GM12878 (cell line): ENCODE measurements at regions not wholly inside any gene's neighbourhood (a gene's known extent, or its start where the extent isn't known, plus 50 kb on each side); places are given as distances from the start of the nearest gene placed in this dataset.

ENCODE experiments used
- ATAC-seq: fragments of 200-7000 bp; cut with Tn5 transposase; 3 replicates; pipeline ENCODE4 v1.9.1; 2020; ENCODE audit warnings: mild to moderate bottlenecking, moderate library complexity
- BruUV-seq: library from RNA; stranded (reverse); fragments of 400-500 nt; replicated peaks from 2 replicates; lab custom pipeline; 2021; lab: Mats Ljungman, UMichigan
- CTCF ChIA-PET: fragments of 300-600 bp; sonication (Branson Sonifier 250); formaldehyde crosslinking; extraction: SDS; loops from one replicate; lab custom pipeline; 2021; ENCODE audit warnings: inconsistent platforms; lab: Yijun Ruan, JAX
- POLR2A ChIA-PET: fragments of 350-600 bp; formaldehyde crosslinking; extraction: SDS; loops from one replicate; lab custom pipeline; 2021; ENCODE audit warnings: inconsistent platforms; lab: Charles Lee
- RAD21 ChIA-PET: fragments of 300-600 bp; sonication (Branson Sonifier 250); formaldehyde crosslinking; loops from one replicate; lab custom pipeline; 2023; ENCODE audit warnings: antibody characterized with exemption; ENCODE audit not compliant: unreplicated experiment; lab: Charles Lee
- SMC1A ChIA-PET: fragments of 300-600 bp; sonication (Branson Sonifier 250); formaldehyde crosslinking; loops from one replicate; lab custom pipeline; 2023; ENCODE audit not compliant: unreplicated experiment, uncharacterized antibody; lab: Charles Lee
- DNase-seq: peaks from one replicate; pipeline ENCODE4 v3.0.0-alpha.2; 2011; ENCODE audit warnings: low read depth, low spot score
- FAIRE-seq: peaks from 3 replicates; lab custom pipeline; 2011; peaks lifted over from hg19 to GRCh38; lab: Jason Lieb, UNC
- H2AFZ ChIP-seq: 2 replicates; pipeline ENCODE4 v1.6.0; 2011; ENCODE audit warnings: low read depth, low read length, control low read depth; ENCODE audit not compliant: control insufficient read depth
- H3K27ac ChIP-seq: 2 replicates; pipeline ENCODE4 v1.5.1; 2011; ENCODE audit warnings: control low read depth; ENCODE audit not compliant: control insufficient read depth, insufficient read depth
- H3K27me3 ChIP-seq, 2 experiments: replicated peaks in 1 of 2; 2 replicates each; pipeline versions ENCODE4 v1.6.0 to v1.6.1; 2011; ENCODE audit warnings: low read length in 1 of 2; ENCODE audit not compliant: control insufficient read depth in 2 of 2, insufficient read depth in 2 of 2
- H3K36me3 ChIP-seq, 2 experiments: 2 replicates each; pipeline ENCODE4 v1.5.1; 2011; ENCODE audit warnings: low read length in 1 of 2; ENCODE audit not compliant: control insufficient read depth in 2 of 2, insufficient read depth in 2 of 2
- H3K4me1 ChIP-seq: 2 replicates; pipeline ENCODE4 v1.6.1; 2011; ENCODE audit warnings: mild to moderate bottlenecking, low read length, moderate library complexity, mixed read lengths; ENCODE audit not compliant: control insufficient read depth, insufficient read depth
- H3K4me2 ChIP-seq: 2 replicates; pipeline ENCODE4 v1.6.0; 2011; ENCODE audit warnings: control low read depth; ENCODE audit not compliant: control insufficient read depth, insufficient read depth
- H3K4me3 ChIP-seq: fragments of 200-600 bp; sonication (generic); 2 replicates; pipeline ENCODE4 v1.5.1; 2016
- H3K79me2 ChIP-seq: 2 replicates; pipeline ENCODE4 v1.6.0; 2011; ENCODE audit warnings: low read length; ENCODE audit not compliant: control insufficient read depth, insufficient read depth
- H3K9ac ChIP-seq: 2 replicates; pipeline ENCODE4 v1.8.0; 2011; ENCODE audit warnings: low read length, control low read depth, mixed read lengths; ENCODE audit not compliant: control insufficient read depth, insufficient read depth
- H3K9me3 ChIP-seq: replicated peaks from 3 replicates; pipeline ENCODE4 v1.5.1; 2011; ENCODE audit warnings: mild to moderate bottlenecking, low read length; ENCODE audit not compliant: control insufficient read depth, insufficient read depth
- H4K20me1 ChIP-seq: 2 replicates; pipeline ENCODE4 v1.6.0; 2011; ENCODE audit not compliant: control insufficient read depth, insufficient read depth
- CREM ChIP-seq: IDR thresholded peaks from 2 replicates; pipeline ENCODE4 v1.6.1; 2014; ENCODE audit warnings: antibody characterized with exemption, low read depth
- EED ChIP-seq: sonication (generic); IDR thresholded peaks from 2 replicates; pipeline ENCODE4 v1.6.1; 2016; ENCODE audit warnings: antibody characterized with exemption, low read depth
- GABPA ChIP-seq: IDR thresholded peaks from 2 replicates; pipeline ENCODE4 v1.6.1; 2014; ENCODE audit warnings: antibody characterized with exemption, low read depth, mild to moderate bottlenecking, inconsistent platforms
- GATAD2B ChIP-seq: fragments of 450-650 bp; conservative IDR thresholded peaks from 2 replicates; pipeline ENCODE4 v1.6.1; 2017; ENCODE audit warnings: low read depth, mild to moderate bottlenecking, moderate library complexity
- MEF2B ChIP-seq: fragments of 450-650 bp; IDR thresholded peaks from 2 replicates; pipeline ENCODE4 v1.6.1; 2018; ENCODE audit warnings: mild to moderate bottlenecking, moderate library complexity; ENCODE audit not compliant: partially characterized antibody, poor library complexity, severe bottlenecking
- MXI1 ChIP-seq: fragments of 150-350 bp; IDR thresholded peaks from 2 replicates; pipeline ENCODE4 v1.6.1; 2011; ENCODE audit warnings: low read depth, mild to moderate bottlenecking, inconsistent platforms, low read length, improper control_type of control experiment
- MYC ChIP-seq: IDR thresholded peaks from 2 replicates; pipeline ENCODE4 v1.6.1; 2011; ENCODE audit warnings: mild to moderate bottlenecking, low read length, moderate library complexity, inconsistent platforms; ENCODE audit not compliant: insufficient read depth, insufficient replicate concordance, insufficient read length, severe bottlenecking
- NR2F1 ChIP-seq: fragments of 450-650 bp; conservative IDR thresholded peaks from 2 replicates; pipeline ENCODE4 v1.6.1; 2017; ENCODE audit warnings: mild to moderate bottlenecking
- RBBP5 ChIP-seq: fragments of 200-600 bp; sonication (generic); conservative IDR thresholded peaks from 2 replicates; pipeline ENCODE4 v1.6.1; 2016
- SPI1 ChIP-seq: IDR thresholded peaks from 2 replicates; pipeline ENCODE4 v1.6.1; 2011; ENCODE audit warnings: low read depth, mild to moderate bottlenecking, low read length, moderate library complexity, borderline replicate concordance; ENCODE audit not compliant: insufficient read depth
- TARDBP ChIP-seq: IDR thresholded peaks from 2 replicates; pipeline ENCODE4 v1.6.1; 2016; ENCODE audit warnings: borderline replicate concordance
- ZBTB11 ChIP-seq: fragments of 450-650 bp; formaldehyde crosslinking; IDR thresholded peaks from 2 replicates; pipeline ENCODE4 v1.5.0; 2022; ENCODE audit warnings: mild to moderate bottlenecking, missing genetic modification characterization
- WGBS: methylation state at CpG from one replicate; pipeline ENCODE4 v1.1.6; 2016; ENCODE audit warnings: low lambda C conversion rate; ENCODE audit not compliant: insufficient replicate concordance, insufficient coverage; ENCODE audit errors: missing lambda C conversion rate; 5-methylcytosine and 5-hydroxymethylcytosine counted together
- in situ Hi-C: fragments of 300-500 bp; cut with MboI; formaldehyde crosslinking; loops from 9 replicates; pipeline ENCODE4 v1.14.3; 2018; ENCODE audit warnings: mixed read lengths
- intact Hi-C: fragments of 100-400 bp; cut with micrococcal nuclease; formaldehyde crosslinking; loops from one replicate; pipeline ENCODE4 v1.14.2; 2022; ENCODE audit not compliant: unreplicated experiment
- TF ChIP-seq, protein P1 (sequence below): fragments of 450-650 bp; IDR thresholded peaks from 2 replicates; pipeline ENCODE4 v1.6.1; 2017; ENCODE audit warnings: mild to moderate bottlenecking, moderate library complexity

- TF ChIP-seq, protein P1, sequence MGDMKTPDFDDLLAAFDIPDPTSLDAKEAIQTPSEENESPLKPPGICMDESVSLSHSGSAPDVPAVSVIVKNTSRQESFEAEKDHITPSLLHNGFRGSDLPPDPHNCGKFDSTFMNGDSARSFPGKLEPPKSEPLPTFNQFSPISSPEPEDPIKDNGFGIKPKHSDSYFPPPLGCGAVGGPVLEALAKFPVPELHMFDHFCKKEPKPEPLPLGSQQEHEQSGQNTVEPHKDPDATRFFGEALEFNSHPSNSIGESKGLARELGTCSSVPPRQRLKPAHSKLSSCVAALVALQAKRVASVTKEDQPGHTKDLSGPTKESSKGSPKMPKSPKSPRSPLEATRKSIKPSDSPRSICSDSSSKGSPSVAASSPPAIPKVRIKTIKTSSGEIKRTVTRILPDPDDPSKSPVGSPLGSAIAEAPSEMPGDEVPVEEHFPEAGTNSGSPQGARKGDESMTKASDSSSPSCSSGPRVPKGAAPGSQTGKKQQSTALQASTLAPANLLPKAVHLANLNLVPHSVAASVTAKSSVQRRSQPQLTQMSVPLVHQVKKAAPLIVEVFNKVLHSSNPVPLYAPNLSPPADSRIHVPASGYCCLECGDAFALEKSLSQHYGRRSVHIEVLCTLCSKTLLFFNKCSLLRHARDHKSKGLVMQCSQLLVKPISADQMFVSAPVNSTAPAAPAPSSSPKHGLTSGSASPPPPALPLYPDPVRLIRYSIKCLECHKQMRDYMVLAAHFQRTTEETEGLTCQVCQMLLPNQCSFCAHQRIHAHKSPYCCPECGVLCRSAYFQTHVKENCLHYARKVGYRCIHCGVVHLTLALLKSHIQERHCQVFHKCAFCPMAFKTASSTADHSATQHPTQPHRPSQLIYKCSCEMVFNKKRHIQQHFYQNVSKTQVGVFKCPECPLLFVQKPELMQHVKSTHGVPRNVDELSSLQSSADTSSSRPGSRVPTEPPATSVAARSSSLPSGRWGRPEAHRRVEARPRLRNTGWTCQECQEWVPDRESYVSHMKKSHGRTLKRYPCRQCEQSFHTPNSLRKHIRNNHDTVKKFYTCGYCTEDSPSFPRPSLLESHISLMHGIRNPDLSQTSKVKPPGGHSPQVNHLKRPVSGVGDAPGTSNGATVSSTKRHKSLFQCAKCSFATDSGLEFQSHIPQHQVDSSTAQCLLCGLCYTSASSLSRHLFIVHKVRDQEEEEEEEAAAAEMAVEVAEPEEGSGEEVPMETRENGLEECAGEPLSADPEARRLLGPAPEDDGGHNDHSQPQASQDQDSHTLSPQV = no peak
- TF ChIP-seq GATAD2B (no peak), MXI1 (no peak), TARDBP (no peak), CREM (no peak)
These were observed 537.4 kb upstream of the PHF14 start (continued) for GRCh38 chr7:10436302-10436701.

DNA sequence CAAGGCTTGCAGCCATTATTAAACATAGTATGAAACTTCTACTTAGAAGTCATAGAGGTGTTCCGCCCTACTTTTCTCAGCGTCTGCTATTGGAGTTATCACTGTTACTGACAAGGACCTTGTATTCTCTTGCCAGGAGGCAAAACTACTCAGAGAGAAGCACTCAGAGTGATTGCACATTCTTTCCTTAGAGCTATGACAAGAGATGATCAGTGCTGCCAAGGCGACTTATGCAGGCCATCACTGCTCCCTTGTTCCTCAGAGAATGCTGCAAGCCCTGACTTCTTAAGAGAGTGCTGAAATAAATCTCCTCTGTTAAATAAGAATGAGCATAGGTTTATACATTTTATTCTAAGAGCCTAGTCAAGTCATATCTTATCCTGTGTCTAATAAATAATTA, 534.6 kb upstream of the PHF14 start:
- no peaks in the 10 kb centered on the region for H3K79me2 ChIP-seq
- in situ Hi-C loops = no loop called here
- H3K4me2 ChIP-seq = no peak overlapping the region
- H3K4me3 ChIP-seq = no peak overlapping the region
- CTCF ChIA-PET = interaction anchor here (1.1 kb wide), 1 partner anchor 905 kb away, joined by 3 read pairs; no protein-coding TSS in a partner anchor
- no peak overlapping the region for H2AFZ ChIP-seq
- no peaks in the 10 kb centered on the region for H3K36me3 ChIP-seq
- H3K9ac ChIP-seq = no peak overlapping the region
- 67% methylated on average over 3 of the region's 3 CpGs for WGBS
- H3K27me3 ChIP-seq = no peaks in the 10 kb centered on the region
- no peaks in the 10 kb centered on the region for H3K4me1 ChIP-seq
- SMC1A ChIA-PET = no interaction called here
- H3K9me3 ChIP-seq = no peaks in the 10 kb centered on the region
- POLR2A ChIA-PET = no interaction called here
- no TSS peak for BruUV-seq
- intact Hi-C loops = no loop called here
- DNase-seq = no peak
- H3K27ac ChIP-seq = no peak overlapping the region
- RAD21 ChIA-PET = no interaction called here
- no peaks in the 10 kb centered on the region for H4K20me1 ChIP-seq
- FAIRE-seq = no peak
- no peak for ATAC-seq
- no peak for TF ChIP-seq SPI1
- no peak for TF ChIP-seq RBBP5
- TF ChIP-seq ZBTB11 (CRISPR knock-in tag) = no peak
- no peak for TF ChIP-seq GABPA
- no peak for TF ChIP-seq MYC
- no peak for TF ChIP-seq MEF2B
- no peak for TF ChIP-seq NR2F1
- TF ChIP-seq EED = no peak
